HL-60/S4 treated with retinoic acid at 250 ng/mL for 4 days and 3 days (cell line): ENCODE measurements at regions not wholly inside any gene's neighbourhood (a gene's known extent, or its start where the extent isn't known, plus 50 kb on each side); places are given as distances from the start of the nearest gene placed in this dataset.
"Not testable (repeated sequence)": the region's sequence is repeated elsewhere in the genome, so short reads cannot be mapped to it uniquely, and the experiment has no call there.

Source experiments
- in situ Hi-C: fragments of 300-500 bp; cut with MboI; formaldehyde crosslinking; loops from 2 replicates; pipeline ENCODE4 v1.7.0; 2022; ENCODE audit warnings: low sequenced_read_pairs

GRCh38 chr9:79471580-79472543 lies 99.9 kb upstream of the TLE4 start:
- in situ Hi-C loops: no loop called here

GRCh38 chr9:79473704-79474103 lies 98.1 kb upstream of the TLE4 start:
- in situ Hi-C loops: no loop called here

GRCh38 chr9:79477241-79477840 lies 94.4 kb upstream of the TLE4 start:
- in situ Hi-C loops: no loop called here

DNA sequence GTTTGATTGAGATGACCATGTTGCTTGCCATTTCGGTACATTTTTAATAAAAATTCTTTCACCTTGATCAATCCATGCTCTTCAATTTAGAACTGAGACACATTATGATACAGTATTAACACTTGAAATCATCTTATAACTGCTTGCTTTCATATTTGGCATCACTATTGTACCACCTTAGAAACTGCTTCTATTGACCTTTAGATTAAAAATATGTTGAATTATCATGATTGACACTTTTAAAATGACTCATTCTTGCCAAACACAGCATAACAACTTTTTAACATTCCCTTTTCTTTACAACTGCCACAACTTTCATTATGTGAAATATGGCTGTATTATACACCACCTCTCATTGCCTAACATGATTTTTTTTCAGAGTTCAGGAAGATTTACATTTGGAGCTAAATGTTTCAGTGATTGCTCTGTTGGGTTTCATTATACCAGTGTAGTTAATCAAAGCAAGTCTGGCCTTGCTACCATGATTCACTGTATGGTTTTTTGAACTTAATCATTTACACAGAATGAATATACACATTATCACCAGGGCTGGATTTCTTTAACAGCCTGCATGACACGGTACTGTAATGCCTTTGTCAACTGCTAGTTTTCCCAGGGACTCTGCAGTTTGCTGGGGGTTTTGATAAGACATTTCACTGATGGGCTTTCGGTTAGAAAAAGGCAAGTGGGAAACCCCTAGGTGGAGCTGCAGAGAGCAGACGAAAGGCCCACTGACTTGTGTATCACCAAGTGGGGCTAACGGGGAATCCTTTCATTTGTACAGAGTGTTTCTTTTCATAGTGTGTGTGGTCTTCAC lies 93.6 kb upstream of the TLE4 start:
- in situ Hi-C loops: no loop called here

- in situ Hi-C loops: no loop called here
Measured at GRCh38 chr9:79480639-79481038, 91.1 kb upstream of the TLE4 start.

GRCh38 chr9:79481846-79482477 lies 89.8 kb upstream of the TLE4 start:
- in situ Hi-C loops: no loop called here

GRCh38 chr9:79485258-79485657 lies 86.5 kb upstream of the TLE4 start:
- in situ Hi-C loops: no loop called here

DNA sequence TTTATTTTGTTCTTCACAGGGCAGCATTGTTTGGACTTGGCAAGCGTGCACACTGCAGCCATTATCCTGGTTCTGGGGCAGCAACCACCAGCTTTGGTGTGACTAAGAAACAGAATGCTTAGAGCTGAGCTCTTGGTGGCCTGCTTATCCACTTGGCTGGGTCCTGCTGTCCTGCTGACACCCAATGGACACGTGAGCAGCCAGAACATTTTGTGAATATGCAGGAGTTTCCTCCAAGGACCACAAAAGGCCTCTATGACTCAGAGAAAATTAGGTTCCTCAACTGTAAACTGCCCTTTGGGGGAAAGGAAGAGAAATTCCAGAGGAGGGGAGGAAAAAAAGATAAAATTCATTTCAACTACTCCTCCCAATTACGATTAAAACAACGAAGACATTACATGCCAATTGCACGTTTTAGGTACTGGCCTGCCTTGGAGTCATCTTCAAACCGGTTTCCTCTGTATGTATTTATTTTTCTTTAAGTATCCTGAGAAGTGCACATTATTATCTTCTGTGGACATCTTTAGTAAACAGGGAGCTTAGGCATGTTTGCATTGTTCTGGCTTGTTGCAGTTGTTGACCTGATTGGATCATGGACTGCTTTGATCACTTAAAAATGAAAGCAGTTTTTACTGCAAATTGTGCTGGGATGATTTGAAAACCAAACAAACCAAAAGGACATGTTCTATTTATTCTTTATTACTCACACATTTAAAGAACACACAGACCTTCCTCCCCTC lies 82.3 kb upstream of the TLE4 start:
- in situ Hi-C loops: no loop called here

DNA sequence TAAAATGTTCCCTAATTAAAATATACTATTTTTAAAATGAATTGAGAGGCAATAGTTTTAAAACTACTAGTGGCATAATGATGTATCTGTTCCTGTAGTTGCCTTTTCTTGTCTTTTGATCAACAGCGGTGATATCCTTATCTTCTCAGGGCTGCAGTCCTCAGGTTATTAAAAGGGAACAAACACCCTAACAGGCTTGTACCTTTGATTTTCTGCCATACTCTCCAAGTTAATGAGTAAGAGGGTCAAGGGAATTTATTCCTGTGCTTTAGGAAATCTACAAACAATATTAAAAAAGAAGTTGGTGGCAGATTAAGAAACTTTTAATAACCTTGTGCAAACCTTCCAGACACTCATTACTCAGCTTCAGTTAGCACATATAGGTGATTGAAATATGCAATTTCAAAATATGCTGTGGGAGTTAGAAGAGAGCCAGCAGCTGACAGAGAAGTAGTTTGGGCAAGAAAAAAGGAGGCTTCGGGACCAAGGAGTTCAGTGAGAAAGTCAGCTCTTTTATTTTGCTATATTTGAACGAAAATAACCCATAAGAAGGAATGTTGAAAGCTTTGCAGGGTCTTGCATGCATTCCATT lies 81.0 kb upstream of the TLE4 start:
- in situ Hi-C loops: no loop called here

DNA sequence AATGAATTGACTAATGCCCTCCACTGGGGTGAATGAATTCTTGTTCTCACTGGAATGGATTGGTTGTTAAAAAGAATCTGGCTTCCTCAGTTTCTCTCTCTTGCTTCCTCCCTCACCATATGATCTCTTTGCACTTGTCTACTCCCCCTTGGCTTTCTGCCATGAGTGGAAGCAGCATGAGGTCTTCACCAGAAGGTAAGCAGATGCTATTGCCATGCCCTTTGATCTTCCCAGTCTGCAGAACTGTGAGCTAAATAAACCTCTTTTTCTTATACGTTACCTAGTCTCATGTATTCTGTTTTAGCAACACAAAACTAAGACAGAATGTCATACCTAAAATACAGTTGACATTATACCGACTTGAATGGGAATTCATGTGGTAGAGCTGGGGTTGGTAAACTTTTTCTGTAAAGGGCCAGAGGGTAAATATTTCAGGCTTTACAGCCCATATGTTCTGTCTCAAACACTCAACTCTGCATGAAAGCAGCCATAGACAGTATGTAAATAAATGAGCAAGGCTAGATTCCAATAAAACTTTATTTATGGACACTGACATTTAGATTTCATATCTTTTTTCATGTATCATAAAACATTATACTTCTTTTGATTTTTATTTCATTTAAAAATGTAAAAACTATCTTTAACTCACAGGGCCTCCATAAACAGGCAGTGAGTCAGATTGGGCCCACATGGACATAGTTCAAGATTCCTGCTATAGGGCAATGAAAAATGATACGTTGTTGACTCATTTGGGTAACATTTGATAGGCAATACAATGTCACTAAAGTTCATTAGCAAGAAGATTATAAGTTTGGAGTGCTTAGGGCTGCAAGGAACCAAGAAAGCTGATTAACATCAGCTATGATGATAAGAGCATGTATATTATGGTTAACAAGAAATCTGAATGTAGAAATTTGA lies 79.4 kb upstream of the TLE4 start:
- in situ Hi-C loops: no loop called here

DNA sequence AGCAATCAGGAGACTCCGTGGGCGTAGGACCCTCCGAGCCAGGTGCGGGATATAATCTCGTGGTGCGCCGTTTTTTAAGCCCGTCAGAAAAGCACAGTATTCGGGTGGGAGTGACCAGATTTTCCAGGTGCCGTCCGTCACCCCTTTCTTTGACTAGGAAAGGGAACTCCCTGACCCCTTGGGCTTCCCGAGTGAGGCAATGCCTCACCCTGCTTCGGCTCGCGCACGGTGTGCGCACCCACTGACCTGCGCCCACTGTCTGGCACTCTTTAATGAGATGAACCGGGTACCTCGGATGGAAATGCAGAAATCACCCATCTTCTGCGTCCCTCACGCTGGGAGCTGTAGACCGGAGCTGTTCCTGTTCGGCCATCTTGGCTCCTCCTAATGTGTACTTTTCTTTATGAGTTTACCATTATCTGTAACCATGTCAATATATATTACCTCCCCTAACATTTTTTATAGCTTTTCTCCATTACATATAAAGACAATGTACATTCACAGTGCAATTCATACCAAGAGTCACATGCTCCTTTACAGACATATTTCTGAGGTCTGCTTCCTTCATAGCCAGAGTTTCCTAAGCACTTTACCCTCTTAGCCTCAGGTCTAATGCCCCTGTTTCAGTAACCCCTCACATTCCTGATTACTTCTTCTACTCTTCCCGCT lies 71.4 kb upstream of the TLE4 start:
- in situ Hi-C loops: not testable (repeated sequence)

GRCh38 chr9:79501546-79501945 lies 70.2 kb upstream of the TLE4 start:
- in situ Hi-C loops: no loop called here

DNA sequence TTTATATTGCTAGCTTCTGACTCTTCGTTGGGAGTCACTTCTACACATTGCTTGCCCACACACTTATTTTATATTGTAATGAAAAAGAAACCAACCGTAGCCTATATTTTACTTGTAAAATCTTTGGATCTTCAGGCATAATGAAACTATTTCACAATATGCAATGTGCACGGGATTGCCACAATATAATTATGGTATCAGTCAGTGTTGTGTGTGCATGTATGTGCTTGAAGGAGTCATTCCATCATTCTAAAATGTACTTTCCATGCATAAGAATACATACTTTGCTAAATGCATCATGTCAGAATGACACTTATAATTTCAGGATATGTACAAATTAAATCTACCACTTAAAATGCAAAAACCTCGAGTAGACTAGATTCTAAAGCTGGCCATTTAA lies 64.0 kb upstream of the TLE4 start:
- in situ Hi-C loops: no loop called here

DNA sequence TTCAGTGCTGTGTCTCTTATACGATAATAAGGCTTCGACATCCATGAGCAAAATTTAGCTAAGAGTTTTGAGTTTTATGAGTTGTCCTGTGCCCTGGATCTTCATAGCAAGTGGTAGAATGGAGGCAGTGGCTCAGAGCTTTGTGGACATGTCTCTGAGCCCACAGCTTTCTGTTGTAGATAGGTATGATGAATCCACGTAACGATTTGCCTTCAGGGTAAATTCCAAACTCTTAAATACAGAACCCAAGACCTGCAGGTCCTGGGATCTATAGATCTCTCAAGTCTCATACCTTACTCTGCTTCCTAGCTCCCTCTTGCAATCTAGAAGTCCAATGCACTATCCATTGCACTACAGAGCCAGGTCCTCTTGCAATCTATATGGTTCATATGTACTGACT lies 59.5 kb upstream of the TLE4 start:
- in situ Hi-C loops: no loop called here
